AG09319 (cell line): ENCODE measurements at regions not wholly inside any gene's neighbourhood (a gene's known extent, or its start where the extent isn't known, plus 50 kb on each side); places are given as distances from the start of the nearest gene placed in this dataset.

Experiments
- DNase-seq: peaks from one replicate; pipeline ENCODE4 v3.0.0-alpha.2; 2010; ENCODE audit warnings: low read depth; ENCODE audit errors: extremely low read depth
- TF ChIP-seq, protein P1 (sequence below): IDR thresholded peaks from 2 replicates; pipeline ENCODE4 v1.5.1; 2011; ENCODE audit warnings: low read depth, mild to moderate bottlenecking, inconsistent platforms, low read length, moderate library complexity

DNA sequence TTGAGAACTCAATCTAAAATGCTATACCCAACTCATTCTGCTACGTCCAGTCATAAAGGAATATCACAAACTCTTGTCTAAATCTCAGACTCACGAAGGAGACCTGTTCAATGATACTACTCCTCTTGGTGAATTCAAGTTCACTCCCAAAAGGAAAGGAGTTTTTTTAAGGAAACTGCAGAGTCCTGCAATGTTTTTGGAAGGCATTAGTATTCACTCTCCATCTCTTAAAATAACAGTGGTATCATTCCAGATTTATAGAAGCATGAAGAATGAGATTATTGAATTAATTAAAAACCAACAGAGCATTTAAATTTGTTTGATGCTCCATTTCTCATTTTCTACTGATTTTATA lies 73.4 kb downstream of the FOXD1 start:
- DNase-seq: no peak
- TF ChIP-seq, protein P1, sequence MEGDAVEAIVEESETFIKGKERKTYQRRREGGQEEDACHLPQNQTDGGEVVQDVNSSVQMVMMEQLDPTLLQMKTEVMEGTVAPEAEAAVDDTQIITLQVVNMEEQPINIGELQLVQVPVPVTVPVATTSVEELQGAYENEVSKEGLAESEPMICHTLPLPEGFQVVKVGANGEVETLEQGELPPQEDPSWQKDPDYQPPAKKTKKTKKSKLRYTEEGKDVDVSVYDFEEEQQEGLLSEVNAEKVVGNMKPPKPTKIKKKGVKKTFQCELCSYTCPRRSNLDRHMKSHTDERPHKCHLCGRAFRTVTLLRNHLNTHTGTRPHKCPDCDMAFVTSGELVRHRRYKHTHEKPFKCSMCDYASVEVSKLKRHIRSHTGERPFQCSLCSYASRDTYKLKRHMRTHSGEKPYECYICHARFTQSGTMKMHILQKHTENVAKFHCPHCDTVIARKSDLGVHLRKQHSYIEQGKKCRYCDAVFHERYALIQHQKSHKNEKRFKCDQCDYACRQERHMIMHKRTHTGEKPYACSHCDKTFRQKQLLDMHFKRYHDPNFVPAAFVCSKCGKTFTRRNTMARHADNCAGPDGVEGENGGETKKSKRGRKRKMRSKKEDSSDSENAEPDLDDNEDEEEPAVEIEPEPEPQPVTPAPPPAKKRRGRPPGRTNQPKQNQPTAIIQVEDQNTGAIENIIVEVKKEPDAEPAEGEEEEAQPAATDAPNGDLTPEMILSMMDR: no peak

DNA sequence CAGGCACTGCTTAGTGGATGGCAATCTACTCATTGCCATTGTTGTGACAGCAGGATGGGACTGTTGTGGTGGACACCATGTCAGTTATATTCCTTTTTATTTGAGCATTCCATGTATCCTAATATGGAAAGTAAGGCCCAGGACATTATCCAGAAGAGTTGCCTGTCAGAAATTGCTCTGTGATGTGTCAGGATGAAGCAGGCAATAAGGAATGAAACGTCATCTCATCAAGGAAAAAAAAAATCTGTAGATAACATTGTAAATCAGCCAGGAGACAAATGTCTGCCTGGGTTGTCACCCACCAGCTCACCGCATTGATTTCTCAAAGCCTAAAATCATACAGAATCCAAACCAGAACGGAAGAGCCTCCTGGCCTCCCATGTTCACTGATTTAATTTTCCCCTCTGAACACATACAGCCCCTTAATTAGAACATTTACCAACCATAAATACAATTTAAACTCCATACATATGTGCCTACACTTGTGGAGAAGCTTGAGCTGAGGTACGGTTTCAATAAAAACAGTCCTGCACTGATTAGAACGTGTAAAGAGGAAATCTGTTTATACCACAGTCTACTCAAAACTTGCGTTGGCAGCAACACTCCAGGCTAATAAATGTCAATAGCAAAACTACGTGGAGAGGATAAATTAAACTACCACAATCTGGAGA lies 73.9 kb downstream of the FOXD1 start:
- no peak for DNase-seq
- TF ChIP-seq, protein P1: no peak

DNA sequence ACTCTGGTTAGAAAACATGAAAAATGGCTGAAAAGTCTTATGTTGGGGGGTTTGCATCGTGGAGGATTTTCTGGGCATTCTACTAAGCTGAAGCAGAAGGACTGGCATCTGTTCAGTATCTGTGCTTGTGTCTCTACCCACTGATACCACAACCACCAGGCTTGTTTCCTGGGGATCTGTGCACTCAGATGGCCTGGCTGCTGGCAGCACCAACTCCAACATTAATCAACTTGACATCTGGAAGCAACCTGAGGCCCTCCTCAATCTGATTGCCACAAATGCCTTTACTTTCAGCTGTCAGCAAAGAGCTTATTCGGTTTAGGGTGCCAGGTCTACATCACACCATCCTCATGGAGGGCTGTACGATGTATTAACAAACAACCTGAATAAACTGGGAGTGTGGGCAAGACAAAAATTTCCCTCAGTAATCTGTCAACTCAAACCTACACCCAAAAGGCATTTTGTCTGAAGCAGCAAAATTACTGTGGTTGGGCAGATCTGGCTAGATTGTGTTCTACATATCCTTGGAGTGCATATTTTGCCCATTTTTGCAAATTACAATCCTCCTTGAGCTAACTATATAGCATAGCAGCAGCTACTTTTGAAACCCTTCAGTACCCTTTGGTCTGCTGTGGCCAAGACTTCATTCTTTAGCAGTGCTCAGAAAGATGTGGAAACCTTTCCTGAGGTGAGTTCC lies 74.6 kb downstream of the FOXD1 start:
- TF ChIP-seq, protein P1: no peak
- DNase-seq: no peak

DNA sequence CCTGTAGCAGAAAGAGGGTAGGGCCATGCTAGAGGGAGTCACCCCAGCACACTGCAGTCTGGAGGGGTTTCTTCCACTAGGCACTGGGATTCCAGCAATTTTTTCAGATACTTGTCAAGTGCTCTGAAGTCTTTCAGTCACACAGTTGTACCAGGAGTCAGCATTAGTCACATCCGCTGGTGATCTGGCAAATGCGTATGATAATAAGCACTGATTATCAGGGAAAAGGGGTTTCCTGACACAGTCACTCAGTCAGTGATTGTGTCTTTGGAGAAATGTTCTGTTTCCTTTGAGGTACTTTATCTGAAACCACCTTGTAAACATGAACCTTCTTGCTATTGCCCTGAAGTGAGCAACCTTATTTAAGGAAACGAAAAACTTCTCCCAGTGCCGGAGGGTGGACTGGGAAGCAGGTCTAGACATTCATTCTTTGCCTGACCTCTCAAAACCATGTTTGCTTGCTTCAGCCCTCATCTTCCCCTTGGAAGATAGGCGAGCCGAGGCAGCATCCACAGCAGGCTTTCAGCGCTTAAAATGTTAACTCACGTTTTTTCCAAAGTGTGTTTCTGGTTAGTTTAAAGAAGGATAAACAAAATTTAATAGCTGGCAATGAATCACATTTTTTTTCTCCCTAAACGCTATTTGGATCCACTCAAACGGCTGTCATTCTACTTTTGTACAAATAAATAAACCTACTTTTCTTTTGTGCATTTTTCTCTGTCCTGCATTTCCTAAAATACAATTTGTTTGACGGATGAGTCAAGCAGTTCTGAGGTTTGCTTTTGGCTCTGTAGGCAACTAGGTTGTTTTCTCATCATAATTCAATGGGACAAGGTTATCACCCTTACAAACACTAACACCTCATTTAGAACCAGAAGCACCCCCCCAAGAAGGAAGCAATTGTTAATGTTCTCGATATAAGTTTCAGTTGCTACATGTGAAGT lies 77.7 kb downstream of the FOXD1 start:
- TF ChIP-seq, protein P1: no peak
- peak; percentile 63 for DNase-seq

DNA sequence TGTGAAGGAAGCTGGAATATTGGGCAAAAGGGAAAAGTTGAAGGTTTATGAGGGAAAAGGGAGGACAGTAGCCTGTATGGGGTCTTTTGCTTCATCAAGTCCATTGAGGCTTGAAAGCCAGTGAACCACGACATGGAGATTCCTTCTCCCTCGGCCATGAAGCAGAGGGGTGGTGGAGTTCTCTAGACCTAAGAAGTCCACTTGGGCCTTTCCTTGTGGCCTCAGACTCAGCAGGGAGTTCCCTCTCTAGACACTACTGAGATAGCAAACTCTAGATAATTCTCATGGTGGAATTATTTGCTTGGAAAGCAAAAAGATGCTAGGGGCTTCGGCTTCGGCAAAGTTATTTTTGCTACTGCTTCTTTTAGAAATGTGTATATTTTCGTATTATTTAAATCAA lies 78.5 kb downstream of the FOXD1 start:
- no peak for DNase-seq
- TF ChIP-seq, protein P1: no peak

DNA sequence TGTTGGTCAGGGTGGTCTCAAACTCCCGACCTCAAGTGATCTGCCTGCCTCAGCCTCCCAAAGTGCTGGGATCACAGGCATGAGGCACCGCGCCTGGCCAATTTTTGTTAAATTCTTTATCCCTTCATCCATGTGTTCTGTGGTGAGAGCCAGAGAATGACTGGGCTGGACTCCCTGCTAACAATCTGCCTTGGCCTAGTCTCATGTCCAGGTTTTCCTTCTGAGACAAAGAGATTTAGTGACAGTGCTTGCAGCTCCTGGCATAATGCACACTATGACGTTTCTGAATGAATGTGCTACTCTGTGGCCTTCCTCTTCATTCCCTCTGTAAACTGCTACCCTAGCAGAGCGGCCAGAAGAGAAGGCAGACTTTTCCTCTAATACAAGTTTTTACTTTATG lies 79.3 kb downstream of the FOXD1 start:
- DNase-seq: no peak
- TF ChIP-seq, protein P1: no peak
